GM18507 (cell line): ENCODE measurements at regions not wholly inside any gene's neighbourhood (a gene's known extent, or its start where the extent isn't known, plus 50 kb on each side); places are given as distances from the start of the nearest gene placed in this dataset.
"Not testable (repeated sequence)": the region's sequence is repeated elsewhere in the genome, so short reads cannot be mapped to it uniquely, and the experiment has no call there.

Source experiments
- DNase-seq: peaks from one replicate; pipeline ENCODE4 v3.0.0; 2011; ENCODE audit warnings: low read depth; ENCODE audit not compliant: insufficient read length; ENCODE audit errors: extremely low spot score
- FAIRE-seq: peaks from 2 replicates; lab custom pipeline; 2011; peaks lifted over from hg19 to GRCh38; lab: Jason Lieb, UNC

DNA sequence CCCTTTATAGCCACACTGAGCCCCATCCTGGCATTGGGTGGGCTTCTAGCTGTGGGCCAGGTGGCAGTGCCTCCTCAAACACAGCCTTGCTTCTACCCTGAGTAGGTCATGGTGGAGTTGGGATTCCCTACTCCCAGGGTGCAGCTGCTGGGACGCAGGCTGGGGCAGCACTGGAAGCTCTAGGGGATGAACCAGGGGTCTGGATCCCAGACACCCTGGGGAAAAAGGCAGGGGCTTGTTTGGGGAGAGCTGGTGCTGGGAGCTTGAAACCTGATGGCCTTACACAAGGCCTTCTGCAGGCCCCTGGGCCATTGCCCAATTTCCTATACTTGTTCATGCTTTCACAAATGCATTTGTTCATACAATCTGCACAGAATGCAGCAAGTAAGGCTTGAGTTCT lies 103.7 kb upstream of the CTBP2 start:
- DNase-seq (no peak), FAIRE-seq (no peak)

DNA sequence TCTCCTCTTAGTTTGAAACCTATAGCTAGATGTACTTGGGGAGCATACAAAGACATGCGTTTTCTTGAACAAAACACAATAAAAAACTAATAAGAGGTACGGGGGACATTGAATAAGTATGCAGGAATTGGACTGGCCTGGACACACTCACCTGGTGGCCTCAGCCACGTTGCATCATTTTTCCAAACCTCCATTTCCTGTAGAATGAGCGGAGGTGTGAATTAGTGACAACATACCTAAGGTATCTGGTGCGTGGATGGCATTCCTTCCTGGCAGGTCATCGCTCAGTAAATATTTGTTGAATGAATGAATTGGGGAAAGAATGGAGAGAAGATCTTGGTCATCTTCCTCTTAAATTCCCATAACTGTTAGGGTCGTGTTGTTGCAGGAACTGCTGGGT lies 103.2 kb upstream of the CTBP2 start:
- no peak for DNase-seq
- FAIRE-seq = no peak

DNA sequence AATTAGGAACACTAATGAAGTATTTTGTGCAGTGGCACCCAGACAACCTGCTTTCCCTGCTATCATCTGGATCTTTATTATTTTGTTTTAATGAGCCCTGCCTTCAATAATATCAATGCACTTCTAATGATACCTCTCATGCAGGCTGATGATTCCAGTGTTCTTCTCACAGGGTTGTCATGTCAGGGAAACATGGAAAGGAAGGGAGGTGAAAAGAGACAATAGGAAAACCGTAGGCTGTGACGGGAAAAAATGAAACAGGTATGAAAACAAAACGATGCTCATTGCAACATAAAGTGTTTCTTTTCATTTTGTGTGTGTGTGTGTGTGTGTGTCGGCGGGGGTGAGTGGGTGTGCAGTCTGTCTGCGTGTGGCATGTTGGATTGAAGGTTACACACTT lies 102.6 kb upstream of the CTBP2 start:
- no peak for DNase-seq
- no peak for FAIRE-seq

DNA sequence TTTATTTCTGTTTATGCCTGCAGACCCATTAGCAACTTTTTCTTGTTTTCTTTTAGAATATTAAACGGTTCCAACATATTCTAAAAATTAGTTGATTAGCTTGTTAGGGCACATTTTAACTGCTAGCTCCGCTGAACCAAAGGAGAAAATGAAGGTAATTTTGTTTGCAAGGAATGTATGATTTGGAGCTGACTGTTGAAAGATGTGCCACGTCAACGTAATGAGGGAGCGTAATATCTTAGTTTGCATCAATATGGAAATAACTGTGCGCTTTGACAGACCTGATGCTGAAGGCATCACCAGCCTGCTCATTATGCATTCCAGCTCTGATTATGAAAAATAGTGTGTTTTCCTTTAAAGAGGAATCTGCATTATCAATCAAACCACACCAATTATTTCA lies 102.0 kb upstream of the CTBP2 start:
- FAIRE-seq = no peak
- no peak for DNase-seq

DNA sequence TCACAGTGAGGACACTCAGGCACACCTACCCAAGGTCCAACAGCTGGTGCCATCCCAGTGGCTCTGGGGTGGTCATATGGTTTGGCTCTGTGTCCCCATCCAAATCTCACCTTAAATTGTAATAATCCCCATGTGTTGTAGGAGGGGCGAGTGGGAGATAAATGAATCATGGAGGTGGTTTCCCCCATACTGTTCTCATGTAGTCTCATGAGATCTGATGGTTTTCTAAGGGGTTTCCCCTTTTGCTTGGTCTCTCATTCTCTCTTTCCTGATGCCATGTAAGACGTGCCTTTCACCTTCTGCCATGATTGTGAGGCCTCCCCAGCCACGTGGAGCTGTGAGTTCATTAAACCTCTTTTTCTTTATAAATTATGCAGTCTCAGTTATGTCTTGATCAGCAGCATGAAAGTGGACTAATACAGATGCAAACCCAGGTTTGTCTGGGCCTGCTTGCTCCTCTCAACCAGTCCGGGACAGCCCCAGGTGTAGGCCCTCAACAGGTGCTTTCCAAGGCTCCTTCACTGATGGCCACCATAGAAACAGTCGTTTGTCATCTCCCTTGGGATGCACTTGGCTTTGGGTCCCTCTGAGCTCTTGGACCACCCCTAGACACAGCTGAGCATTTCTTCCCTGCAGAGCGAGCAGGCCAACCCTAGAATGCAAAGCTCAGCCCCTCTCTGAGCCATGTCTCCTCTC lies 101.3 kb upstream of the CTBP2 start:
- DNase-seq (no peak), FAIRE-seq (no peak)

DNA sequence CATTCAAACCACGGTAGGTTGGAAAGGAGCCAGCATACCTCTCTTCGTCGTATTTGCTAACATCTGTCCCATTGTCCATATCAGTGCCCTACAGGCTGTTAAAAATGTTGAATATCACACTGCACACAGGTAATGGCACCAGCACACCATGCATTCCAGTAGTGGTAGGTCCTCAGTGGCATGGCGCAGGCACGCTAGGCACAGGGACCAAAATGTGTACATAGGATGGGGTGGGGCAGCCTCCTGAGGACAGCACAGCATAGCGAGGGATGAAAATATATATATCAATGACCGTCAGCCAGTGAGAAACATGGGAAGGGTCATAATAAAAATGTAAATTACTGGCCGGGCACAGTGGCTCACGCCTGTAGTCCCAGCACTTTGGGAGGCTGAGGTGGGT lies 99.9 kb upstream of the CTBP2 start:
- no peak for DNase-seq
- FAIRE-seq = no peak

DNA sequence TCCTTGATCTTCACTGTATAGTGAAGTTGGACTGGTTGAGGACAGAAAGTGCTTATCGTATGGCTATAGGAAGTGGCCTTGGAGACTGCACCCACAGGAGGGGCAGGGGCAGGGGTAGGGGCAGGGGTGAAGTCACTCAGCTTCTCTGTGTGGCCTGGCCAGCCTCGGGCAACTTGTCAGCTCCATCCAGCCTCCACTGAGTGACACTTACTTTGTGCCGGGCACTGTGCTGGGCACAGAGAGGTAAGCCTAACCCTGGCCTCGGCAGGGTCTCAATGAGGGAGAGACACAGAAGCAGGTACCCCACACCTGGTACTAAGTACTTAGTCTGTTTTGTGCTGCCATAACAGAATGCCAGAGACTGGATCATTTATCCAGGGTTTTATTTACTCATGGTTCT lies 99.3 kb upstream of the CTBP2 start:
- FAIRE-seq (no peak), DNase-seq (no peak)

DNA sequence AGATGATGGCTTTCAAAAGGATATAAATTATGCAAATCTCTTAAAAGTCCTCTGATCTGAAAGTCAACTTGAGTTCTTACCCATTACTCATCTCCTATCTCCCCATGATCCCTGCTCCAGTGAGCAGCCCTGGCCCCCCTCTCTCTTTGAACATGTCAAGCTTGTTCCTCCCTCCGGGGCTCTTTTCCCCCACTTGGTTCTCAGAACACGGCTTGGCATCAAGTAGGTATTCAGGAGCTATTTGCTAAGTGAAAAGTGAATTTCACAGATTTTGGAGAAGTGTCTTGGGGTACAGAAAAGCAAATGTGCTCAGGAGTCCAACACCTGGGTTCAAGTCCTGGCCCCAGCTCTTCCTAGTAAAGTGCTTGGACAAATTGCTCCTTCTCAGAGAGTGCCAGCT lies 98.3 kb upstream of the CTBP2 start:
- FAIRE-seq (no peak), DNase-seq (no peak)

DNA sequence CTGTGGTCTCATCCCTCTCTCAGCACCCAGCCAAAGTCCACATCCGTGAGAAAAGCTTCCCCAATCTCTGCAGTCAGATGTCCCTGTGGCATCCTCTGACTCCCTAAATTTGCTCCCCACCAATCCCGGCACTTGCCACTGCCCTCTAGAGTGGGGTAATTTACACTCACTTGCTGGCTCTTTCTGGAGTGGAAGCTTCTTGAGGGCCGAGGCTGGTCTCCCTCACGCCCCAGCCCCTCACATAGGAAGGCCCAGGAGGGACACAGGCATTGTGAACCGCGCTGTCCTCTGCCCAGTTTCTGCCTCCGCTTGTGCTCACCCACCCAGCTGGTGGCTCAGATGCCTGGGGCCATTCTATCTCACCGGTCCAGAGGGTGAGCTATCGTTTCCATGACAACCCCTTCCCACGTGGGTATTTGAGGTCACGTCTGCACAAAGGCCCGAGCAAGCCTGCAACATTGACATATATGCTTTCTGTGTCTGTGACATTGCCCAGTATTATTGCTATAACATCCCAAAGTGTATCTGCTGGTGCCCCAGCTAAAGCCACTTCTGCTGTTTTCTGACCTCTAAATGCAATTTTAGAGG lies 97.3 kb upstream of the CTBP2 start:
- FAIRE-seq = no peak
- DNase-seq = no peak

DNA sequence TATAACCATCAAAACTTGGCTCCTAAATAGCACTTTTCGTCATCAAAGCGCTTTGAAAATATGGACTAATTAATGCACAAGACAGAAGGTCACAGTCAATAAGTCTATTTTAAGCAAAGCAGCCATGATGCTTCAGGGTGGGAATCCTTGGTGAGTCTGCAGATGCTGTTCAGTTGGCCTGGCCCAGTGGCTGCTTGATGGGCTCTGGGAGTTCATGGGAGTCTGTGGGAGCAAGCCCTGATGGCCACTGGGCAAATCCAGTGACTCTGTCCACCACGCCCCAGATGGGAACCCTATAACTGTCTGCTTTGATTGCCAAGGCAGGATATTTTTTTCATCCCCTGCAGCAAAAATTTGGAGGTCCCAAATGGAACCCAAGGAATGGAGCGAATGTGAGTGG lies 95.7 kb upstream of the CTBP2 start:
- FAIRE-seq (no peak), DNase-seq (no peak)

DNA sequence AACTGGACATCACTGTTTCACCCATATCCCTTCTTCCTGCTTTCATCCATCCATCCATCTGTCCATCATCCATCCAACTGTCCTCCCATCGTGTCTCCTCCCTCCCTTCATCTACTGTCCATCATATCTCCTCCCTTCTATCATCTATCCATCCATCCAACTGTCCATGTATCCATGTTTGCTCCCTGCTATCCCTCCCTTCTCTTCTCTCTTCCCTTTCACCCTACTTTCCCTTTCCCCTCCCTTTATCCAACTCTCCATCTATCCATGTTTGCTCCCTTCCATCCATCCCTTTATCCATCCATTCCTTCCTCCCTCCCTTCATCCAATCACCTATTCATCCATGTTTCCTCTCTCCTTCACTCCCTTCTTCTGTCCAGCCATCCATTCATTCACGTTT lies 92.6 kb upstream of the CTBP2 start:
- no peak for FAIRE-seq
- no peak for DNase-seq

DNA sequence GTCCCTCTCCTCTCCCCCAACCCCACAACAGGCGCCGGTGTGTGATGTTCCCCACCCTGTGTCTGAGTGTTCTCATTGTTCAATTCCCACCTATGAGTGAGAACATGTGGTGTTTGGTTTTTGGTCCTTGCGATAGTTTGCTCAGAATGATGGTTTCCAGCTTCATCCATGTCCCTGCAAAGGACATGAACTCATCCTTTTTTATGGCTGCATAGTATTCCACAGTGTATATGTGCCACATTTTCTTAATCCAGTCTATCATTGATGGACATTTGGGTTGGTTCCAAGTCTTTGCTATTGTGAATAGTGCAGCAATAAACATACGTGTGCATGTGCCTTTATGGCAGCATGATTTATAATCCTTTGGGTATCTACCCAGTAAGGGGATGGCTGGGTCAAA lies 90.5 kb upstream of the CTBP2 start:
- not testable (repeated sequence) for FAIRE-seq, DNase-seq

DNA sequence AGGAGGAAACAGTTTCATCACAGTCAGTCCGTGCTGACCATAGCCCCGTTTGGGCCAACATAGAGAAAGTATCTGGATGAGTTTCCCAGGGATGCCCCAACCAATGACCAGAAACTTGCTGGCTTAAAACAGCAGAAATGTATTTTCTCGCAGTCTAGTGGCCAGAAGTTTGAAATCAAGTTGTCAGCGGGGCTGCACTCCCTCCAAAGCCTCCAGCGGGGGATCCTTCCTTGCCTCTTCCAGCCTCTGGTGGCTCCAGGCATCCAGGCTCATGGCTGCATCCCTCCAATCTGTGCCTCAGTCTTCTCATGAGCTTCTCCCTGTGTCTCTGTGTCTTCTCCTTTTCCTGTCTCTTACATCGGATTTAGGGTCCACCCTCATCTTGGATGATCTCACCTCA lies 89.6 kb upstream of the CTBP2 start:
- FAIRE-seq = no peak

DNA sequence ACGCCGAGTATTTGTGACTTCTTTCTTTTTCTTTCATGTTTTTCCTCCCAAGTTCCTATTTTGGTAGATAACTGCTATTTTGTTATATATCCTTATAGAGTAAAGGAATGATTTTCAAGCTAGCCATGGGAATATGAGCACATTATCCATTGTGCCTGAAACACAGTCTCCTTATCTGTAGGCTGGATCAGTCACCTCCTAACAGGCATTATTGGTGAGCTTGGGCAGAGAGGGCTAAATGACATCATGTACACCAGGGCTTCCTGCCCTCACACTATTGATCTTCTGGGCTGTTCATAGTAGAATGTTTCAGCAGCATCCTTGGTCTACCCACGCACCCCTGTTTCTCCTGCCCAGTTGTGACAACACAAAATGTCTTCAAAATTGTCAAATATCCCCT lies 88.1 kb upstream of the CTBP2 start:
- FAIRE-seq (no peak), DNase-seq (no peak)

More for the DNA sequence above, 89.6 kb upstream of the CTBP2 start:
- DNase-seq = no peak

DNA sequence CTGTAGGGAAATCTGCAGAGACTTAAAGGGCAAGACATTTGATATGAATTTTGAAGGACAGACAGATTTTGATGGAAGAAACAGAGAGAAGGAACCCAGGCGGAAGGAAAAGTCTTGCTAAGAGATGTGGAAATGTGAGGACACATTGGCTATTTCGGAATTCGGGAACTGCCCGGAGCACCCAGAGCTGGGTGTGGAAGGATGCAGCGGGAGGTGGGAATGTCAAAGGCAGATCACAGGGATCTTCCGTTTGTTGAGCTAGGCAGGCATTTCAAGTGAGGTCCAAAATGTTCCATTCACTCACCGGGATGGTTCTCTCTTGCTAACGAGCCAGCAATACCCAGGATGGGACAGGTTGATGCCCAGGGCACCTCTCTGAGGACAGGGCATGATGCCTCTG lies 87.2 kb upstream of the CTBP2 start:
- FAIRE-seq (no peak), DNase-seq (no peak)

DNA sequence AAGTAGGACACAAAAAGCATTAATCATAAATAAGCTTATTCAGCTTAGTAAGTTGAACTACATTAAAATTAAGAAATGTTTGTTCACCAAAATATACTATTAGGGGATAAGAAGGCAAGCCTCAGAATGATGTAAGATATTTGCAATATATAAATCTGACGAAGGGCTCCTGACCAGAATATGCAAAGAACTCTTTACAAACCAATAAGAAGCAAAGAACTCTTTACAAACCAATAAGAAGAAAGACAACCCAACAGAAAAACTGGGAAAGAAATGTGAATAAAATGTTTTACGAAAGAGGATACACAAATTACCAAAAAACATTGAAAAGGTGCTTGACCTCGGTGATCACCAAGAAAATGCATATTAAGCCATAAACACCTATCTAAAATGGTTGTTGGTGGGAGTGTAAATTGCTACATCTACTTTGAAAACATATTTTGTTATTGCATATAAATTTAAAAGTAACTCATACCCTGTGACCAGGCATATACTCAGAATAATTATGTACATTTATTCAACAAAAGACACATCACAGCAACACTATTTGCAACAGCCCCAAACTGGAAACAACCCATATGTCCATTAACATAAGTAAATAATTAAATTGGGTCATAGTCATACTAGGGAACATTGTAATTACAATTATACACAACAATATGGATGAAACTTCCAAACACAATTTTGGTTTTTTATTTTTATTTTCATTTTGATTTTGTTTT lies 83.3 kb upstream of the CTBP2 start:
- FAIRE-seq (no peak), DNase-seq (no peak)

DNA sequence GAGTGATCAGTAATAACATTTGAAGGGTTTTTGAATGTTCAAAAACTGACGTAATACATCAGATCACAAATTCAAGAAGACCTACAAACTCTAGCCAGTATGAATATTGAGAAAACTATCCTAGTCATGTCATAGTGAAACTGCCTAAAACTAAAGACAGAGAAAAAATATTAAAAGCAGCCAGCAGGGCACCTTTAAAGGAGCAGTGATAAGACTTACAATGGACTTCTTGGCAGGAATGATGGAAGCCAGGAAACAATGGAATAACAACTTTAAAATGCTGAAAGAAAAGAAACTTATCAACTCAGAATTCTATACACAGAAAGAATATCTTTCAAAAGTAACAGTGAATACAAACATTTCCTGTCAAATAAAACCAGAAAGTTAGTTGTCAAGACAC lies 78.3 kb upstream of the CTBP2 start:
- FAIRE-seq (no peak), DNase-seq (no peak)

DNA sequence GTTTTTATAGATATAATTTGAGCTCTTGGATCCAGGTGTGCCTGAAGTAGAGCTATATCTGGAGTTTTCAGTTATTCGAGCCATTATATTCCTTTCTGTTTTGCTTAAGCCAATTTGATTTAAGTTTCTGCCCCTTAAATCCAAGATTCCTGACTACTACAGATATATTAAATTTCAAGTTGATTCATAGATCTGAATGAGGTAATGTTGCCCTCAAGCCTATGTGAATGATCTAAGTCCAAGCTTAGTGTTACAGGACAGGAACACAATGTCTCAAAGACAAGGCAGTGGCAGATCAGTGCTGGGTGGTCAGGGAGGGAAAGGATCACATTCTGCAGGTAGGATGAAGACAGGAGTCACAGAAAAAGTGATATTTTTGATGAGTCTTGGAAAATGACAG lies 75.7 kb upstream of the CTBP2 start:
- DNase-seq = no peak
- FAIRE-seq = no peak

DNA sequence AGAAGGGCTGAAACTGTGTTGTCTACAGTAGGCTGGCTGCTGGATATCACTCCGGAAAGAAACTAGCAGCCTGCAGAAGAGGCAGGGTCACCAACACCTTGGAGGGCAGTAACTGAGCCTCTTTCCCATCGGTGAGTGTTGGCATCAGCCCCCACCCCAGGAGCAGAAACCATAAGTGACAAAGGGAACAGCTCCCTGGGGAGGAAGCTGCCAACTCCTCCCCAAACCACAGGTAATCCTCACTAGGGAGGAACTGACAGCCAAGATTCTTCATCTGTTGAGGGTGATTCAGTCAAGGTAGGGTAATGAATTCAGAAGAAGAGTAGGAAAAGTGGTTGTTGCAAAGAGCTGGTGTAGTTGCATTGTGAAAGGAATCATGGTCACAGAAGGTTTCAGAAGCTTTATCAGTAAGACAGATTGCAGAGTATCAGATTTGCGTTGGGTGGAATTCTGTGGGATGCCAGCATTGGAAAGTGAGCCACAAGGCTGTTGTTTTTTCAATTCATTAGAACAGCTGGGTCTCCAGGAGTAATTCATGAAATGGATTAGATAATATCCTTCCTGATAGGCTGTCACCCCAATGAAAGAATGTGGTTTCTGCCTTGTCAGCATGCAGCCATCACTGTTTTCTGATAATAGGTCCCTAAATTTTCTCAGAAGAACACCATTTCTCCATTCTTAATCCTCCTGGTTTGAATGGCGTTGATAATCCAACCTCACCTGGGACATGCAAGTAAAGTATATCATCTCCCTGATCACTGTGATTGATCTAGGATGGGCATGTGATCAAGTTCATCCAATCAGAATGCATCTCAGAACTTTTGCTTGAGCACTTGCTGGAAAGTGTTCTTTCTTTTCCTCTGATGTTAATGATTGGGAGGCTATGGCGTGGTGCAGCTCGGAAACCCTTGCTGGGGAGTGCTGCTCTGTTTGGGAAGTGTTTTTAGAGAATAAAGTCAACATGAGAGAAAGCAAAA lies 75.0 kb upstream of the CTBP2 start:
- FAIRE-seq = no peak
- no peak for DNase-seq

DNA sequence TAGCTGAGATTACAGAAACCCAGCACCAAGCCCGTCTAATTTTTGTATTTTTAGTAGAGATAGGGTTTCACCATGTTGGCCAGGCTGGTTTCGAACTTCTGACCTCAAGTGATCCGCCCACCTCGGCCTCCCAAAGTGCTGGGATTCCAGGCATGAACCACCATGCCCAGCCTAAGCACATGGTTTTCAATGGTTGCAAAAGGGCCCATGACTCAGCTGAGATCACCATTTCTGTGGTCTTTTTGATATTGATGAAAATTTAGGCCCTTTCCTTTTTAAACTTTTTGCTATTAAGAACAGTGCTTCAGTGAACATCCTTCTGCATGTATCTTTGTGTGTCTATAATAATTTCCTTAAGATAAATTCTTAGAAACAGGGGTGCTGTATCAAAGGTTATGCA lies 74.2 kb upstream of the CTBP2 start:
- not testable (repeated sequence) for FAIRE-seq, DNase-seq
